Osteoblast (primary cell): ENCODE measurements at regions not wholly inside any gene's neighbourhood (a gene's known extent, or its start where the extent isn't known, plus 50 kb on each side); places are given as distances from the start of the nearest gene placed in this dataset.

ENCODE experiments used
- DNase-seq: peaks from one replicate; pipeline ENCODE4 v3.0.0; 2011; ENCODE audit warnings: low spot score, mixed read lengths; ENCODE audit not compliant: insufficient read length; ENCODE audit errors: missing footprints
- H2AFZ ChIP-seq: 2 replicates; pipeline ENCODE4 v1.6.0; 2011; ENCODE audit warnings: mild to moderate bottlenecking, low read length
- H3K27ac ChIP-seq: 2 replicates; pipeline ENCODE4 v1.5.1; 2011; ENCODE audit warnings: mild to moderate bottlenecking, low read depth, low read length, moderate library complexity
- H3K27me3 ChIP-seq: 2 replicates; pipeline ENCODE4 v1.6.0; 2012; ENCODE audit warnings: mild to moderate bottlenecking, control low read depth, inconsistent platforms, low read length, moderate library complexity; ENCODE audit not compliant: insufficient read depth
- H3K36me3 ChIP-seq: 2 replicates; pipeline ENCODE4 v1.5.1; 2011; ENCODE audit warnings: mild to moderate bottlenecking, low read length, control low read depth, moderate library complexity; ENCODE audit not compliant: insufficient read depth
- H3K4me1 ChIP-seq: 2 replicates; pipeline ENCODE4 v1.5.1; 2011; ENCODE audit warnings: mild to moderate bottlenecking, low read length, control low read depth, moderate library complexity; ENCODE audit not compliant: insufficient read depth
- H3K4me2 ChIP-seq: 2 replicates; pipeline ENCODE4 v1.6.0; 2011; ENCODE audit warnings: mild to moderate bottlenecking, low read length; ENCODE audit not compliant: insufficient read depth
- H3K4me3 ChIP-seq: fragments of 200-600 bp; sonication (generic); 3 replicates; pipeline ENCODE4 v1.5.1; 2012; ENCODE audit warnings: mild to moderate bottlenecking, low read length, inconsistent platforms; ENCODE audit not compliant: insufficient read depth
- H3K79me2 ChIP-seq: 2 replicates; pipeline ENCODE4 v1.6.0; 2012; ENCODE audit warnings: mild to moderate bottlenecking, low read length, control low read depth, inconsistent platforms; ENCODE audit not compliant: insufficient read depth
- H3K9me3 ChIP-seq: 2 replicates; pipeline ENCODE4 v1.5.1; 2011; ENCODE audit warnings: low read depth, low read length, control low read depth
- H4K20me1 ChIP-seq: 2 replicates; pipeline ENCODE4 v1.6.0; 2012; ENCODE audit warnings: mild to moderate bottlenecking, low read length, control low read depth; ENCODE audit not compliant: insufficient read depth
- CTCF ChIP-seq: IDR thresholded peaks from 2 replicates; pipeline ENCODE4 v1.5.1; 2011; ENCODE audit warnings: mild to moderate bottlenecking, low read depth, low read length, moderate library complexity; ENCODE audit errors: extremely low read depth

DNA sequence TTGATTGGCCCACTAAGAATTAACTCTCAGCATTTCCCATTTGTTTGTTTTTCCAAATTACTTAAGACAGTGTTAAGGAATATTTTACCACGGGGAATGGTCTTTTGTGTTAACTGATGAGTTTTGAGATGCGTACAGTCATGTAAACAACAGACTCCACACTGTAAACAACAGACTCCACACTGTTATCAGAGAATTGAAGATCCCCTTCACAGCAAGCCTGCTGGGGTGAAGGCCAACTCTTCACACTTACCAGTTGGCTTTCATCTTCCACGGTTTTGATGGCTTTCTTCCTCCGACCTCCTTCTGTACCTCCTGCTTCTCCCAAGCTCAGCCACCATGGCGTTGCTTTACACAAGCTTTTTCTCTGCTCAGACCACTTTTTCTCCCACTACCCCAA is 166.8 kb downstream of the TMEM200C start:
- TF ChIP-seq CTCF = no peak
- H2AFZ ChIP-seq = no peak overlapping the region
- H3K4me1 ChIP-seq = no peaks in the 10 kb centered on the region
- H3K79me2 ChIP-seq = no peaks in the 10 kb centered on the region
- no peaks in the 10 kb centered on the region for H3K36me3 ChIP-seq
- H4K20me1 ChIP-seq = no peaks in the 10 kb centered on the region
- H3K27me3 ChIP-seq = no peaks in the 10 kb centered on the region
- no peak overlapping the region for H3K27ac ChIP-seq
- H3K9me3 ChIP-seq = no peaks in the 10 kb centered on the region
- H3K4me3 ChIP-seq = no peak overlapping the region
- no peak overlapping the region for H3K4me2 ChIP-seq
- no peak for DNase-seq

DNA sequence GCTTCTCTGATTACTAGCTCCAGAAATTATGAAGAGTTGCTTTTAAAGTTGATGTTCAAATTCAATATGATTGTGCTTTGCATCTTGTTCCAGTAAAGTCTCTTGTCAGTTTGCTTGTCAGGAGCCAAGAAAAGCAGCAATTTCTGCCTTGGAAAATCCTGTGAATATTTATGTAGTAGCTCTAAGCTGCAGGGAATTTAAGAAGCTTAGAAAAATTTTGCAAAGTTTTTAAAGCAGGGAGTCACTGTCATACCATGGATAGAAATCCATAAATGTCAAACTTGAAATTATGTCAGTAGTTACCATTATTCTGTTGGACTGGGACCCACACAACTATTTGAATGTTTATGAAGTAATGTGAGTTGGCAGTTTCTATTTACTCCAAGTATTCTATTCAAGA is 169.3 kb downstream of the TMEM200C start:
- H3K4me3 ChIP-seq = no peak overlapping the region
- no peak for DNase-seq
- H3K27me3 ChIP-seq = no peaks in the 10 kb centered on the region
- H3K27ac ChIP-seq = no peak overlapping the region
- H2AFZ ChIP-seq = no peak overlapping the region
- H3K79me2 ChIP-seq = no peaks in the 10 kb centered on the region
- TF ChIP-seq CTCF = no peak
- H3K36me3 ChIP-seq = no peaks in the 10 kb centered on the region
- H4K20me1 ChIP-seq = no peaks in the 10 kb centered on the region
- no peaks in the 10 kb centered on the region for H3K4me1 ChIP-seq
- H3K4me2 ChIP-seq = no peak overlapping the region
- H3K9me3 ChIP-seq = no peaks in the 10 kb centered on the region

GRCh38 chr18:5721924-5722323 is 173.4 kb downstream of the TMEM200C start:
- H3K79me2 ChIP-seq = no peaks in the 10 kb centered on the region
- H3K9me3 ChIP-seq = no peaks in the 10 kb centered on the region
- H3K27ac ChIP-seq = no peak overlapping the region
- H4K20me1 ChIP-seq = no peaks in the 10 kb centered on the region
- no peaks in the 10 kb centered on the region for H3K36me3 ChIP-seq
- no peak overlapping the region for H2AFZ ChIP-seq
- H3K4me3 ChIP-seq = no peak overlapping the region
- no peak for TF ChIP-seq CTCF
- no peak overlapping the region for H3K4me2 ChIP-seq
- no peak for DNase-seq
- no peaks in the 10 kb centered on the region for H3K4me1 ChIP-seq
- H3K27me3 ChIP-seq = no peaks in the 10 kb centered on the region

DNA sequence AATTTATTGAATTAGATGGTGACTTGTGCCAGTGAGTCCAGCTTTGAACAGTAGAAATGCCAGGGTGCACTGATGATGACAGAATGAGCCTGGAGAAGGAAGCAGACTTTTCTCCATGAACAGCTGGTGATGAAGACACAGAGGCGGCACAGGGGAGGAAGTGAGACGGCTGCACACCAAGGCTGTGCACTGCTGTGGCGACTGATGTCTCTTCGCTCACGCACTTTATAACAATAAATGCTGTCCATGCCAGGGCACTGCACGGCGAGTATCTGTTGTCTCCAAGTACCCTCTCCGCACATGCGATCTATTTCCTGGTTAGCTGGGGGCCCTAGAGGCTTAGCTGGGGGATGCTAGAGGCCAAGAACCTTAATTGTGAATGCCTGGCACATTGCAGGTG is 175.2 kb downstream of the TMEM200C start:
- TF ChIP-seq CTCF = no peak
- H3K27me3 ChIP-seq = no peaks in the 10 kb centered on the region
- H3K27ac ChIP-seq = no peak overlapping the region
- no peaks in the 10 kb centered on the region for H3K36me3 ChIP-seq
- H3K4me2 ChIP-seq = no peak overlapping the region
- H3K9me3 ChIP-seq = no peaks in the 10 kb centered on the region
- H3K4me1 ChIP-seq = no peaks in the 10 kb centered on the region
- no peak overlapping the region for H2AFZ ChIP-seq
- no peaks in the 10 kb centered on the region for H3K79me2 ChIP-seq
- DNase-seq = no peak
- H3K4me3 ChIP-seq = no peak overlapping the region
- no peaks in the 10 kb centered on the region for H4K20me1 ChIP-seq
